GM12874 (cell line): ENCODE measurements at regions not wholly inside any gene's neighbourhood (a gene's known extent, or its start where the extent isn't known, plus 50 kb on each side); places are given as distances from the start of the nearest gene placed in this dataset.

ENCODE experiments used
- TF ChIP-seq, protein P1 (sequence below): IDR thresholded peaks from 2 replicates; pipeline ENCODE4 v1.5.1; 2011; ENCODE audit warnings: low read depth, mild to moderate bottlenecking, control low read depth, low read length, moderate library complexity; ENCODE audit not compliant: insufficient read depth

DNA sequence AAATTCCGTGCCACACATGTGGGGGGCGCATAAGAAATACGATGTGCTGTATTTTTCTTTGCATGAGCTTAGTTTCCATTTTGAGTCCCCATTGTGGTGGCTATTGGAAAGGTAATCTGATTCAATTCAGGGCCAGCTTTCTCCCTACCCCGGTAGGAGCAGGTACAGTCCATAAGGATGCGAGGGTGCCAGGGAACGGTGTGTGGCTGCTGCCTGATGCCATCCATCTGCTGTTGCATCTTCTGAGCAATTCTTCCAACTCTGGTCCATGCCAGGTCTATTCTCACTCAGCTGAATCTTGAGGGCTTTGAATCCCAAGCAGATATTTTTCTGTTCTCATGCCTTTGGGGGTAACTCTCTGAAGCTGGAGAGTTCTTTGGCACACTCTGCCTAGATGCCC is 392.7 kb downstream of the AGTPBP1 start:
- TF ChIP-seq, protein P1, sequence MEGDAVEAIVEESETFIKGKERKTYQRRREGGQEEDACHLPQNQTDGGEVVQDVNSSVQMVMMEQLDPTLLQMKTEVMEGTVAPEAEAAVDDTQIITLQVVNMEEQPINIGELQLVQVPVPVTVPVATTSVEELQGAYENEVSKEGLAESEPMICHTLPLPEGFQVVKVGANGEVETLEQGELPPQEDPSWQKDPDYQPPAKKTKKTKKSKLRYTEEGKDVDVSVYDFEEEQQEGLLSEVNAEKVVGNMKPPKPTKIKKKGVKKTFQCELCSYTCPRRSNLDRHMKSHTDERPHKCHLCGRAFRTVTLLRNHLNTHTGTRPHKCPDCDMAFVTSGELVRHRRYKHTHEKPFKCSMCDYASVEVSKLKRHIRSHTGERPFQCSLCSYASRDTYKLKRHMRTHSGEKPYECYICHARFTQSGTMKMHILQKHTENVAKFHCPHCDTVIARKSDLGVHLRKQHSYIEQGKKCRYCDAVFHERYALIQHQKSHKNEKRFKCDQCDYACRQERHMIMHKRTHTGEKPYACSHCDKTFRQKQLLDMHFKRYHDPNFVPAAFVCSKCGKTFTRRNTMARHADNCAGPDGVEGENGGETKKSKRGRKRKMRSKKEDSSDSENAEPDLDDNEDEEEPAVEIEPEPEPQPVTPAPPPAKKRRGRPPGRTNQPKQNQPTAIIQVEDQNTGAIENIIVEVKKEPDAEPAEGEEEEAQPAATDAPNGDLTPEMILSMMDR = no peak

DNA sequence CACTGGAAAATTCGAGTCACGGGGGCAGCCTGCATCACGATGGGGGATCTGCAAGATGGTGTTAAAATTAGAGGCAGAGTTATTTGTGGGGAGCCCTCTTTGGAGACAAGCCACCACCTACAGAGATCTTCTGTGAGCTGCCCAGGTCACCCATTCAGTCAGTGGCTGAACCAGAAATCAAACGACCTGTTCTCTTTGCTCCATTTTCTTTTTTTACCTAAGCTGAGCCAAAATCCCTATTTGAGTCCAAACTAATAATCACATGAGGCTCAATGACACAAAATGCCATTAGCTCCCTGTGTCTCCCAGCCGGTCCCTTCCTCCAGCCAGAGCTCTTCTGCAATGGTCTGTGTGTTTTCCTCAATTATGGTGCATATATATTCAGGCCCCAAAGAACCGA is 394.2 kb downstream of the AGTPBP1 start:
- TF ChIP-seq, protein P1 = no peak

- TF ChIP-seq, protein P1 = no peak
Observed at GRCh38 chr9:85344901-85345300, 396.9 kb downstream of the AGTPBP1 start.

DNA sequence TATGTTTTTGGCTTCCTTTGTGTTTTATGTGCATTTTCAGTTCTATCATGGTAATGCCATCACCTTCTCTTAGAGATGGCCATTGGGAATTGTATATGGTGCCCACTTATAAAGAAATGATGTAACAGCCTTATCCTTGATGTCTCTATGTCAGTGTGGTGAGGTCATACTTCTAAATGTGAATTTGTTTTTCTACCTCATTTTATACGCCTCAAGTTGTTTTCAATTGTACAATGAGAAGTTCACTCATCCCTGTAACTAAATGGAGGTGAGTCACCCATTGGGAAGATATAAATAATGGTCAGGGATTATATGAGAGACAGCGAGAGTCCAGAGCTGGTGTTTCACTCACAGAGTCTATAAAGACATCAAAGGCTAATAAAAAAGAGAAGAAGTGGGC is 402.4 kb downstream of the AGTPBP1 start:
- TF ChIP-seq, protein P1 = no peak

- TF ChIP-seq, protein P1 = no peak
Observed at GRCh38 chr9:85334228-85334627, 407.5 kb downstream of the AGTPBP1 start.

DNA sequence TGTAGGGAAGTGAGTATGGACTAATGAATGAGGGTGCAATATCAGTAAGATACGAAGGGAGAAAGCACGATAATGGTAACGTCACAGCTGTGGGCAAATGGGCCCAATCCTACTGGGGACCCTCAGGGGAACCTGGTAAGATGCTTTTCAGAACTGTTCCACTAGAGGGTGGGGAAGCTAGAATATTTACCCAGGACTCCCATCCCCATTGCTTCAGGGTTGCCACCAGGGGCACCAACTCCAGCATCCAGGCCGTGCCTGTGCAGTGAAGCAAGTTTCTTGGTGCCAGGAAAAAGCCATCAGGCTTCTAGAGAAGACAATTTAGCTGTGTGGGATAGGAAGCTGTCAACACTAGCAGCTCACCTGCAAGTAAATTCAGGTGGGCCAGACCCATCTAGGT is 409.3 kb downstream of the AGTPBP1 start:
- TF ChIP-seq, protein P1 = peak; percentile 36

DNA sequence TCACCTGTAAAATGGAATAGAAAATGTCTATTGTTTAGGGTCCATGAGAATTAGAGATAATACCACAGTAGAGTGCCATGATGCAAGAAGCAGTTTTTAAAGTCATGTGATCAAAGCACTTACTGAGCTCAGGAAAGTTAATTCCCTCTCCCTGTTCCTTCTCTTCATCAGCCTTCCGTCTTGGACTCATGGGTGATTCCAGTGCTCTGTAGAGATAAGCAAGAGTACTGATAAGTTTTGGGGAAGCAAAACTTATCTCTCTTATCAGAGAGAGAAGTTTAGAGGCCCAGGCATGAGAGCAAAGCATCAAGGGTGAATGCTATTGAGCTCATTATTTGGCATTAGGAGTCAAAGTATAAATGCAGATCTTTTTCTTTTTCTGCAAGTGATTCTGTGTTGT is 410.1 kb downstream of the AGTPBP1 start:
- TF ChIP-seq, protein P1 = no peak

- TF ChIP-seq, protein P1 = no peak
Observed at GRCh38 chr9:85322592-85322991, 419.2 kb downstream of the AGTPBP1 start.
